ENCODE measurements at regions not wholly inside any gene's neighbourhood (a gene's known extent, or its start where the extent isn't known, plus 50 kb on each side); places are given as distances from the start of the nearest gene placed in this dataset.

DNA sequence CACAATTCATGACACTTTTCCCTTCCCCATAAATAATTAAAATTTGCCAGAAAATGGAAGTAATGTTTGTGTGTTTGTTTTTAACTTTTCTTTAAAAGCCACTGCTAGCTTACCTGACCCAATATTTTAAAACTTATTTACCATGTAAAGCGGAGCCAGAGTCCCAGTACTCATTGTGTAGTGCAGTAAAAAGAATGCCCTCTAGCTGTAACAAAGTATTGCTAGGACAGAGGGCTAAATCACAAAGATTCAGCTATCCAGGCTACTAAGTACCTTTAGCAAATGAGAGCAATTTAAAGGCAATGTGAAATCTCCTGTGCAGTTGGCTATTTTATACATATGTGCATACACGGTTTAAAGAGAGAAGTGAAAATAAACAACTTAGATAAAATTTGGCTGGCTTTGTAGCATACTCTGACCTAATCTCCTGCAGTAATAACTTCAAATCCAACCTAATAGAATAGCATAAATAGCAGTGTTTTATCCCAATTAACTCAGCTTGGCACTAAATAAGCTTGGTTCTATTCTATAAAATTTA, 997.4 kb upstream of the PIK3C3 start:
- ATAC-seq, result no peak

GRCh38 chr18:40956213-40956612, 998.8 kb upstream of the PIK3C3 start:
- no peak for ATAC-seq
- H3K4me1 ChIP-seq, result no peaks in the 10 kb centered on the region
- H3K27me3 ChIP-seq (ENCODE audit: low read depth), result no peaks in the 10 kb centered on the region
- no peaks in the 10 kb centered on the region for H3K36me3 ChIP-seq
- TF ChIP-seq, protein P1, sequence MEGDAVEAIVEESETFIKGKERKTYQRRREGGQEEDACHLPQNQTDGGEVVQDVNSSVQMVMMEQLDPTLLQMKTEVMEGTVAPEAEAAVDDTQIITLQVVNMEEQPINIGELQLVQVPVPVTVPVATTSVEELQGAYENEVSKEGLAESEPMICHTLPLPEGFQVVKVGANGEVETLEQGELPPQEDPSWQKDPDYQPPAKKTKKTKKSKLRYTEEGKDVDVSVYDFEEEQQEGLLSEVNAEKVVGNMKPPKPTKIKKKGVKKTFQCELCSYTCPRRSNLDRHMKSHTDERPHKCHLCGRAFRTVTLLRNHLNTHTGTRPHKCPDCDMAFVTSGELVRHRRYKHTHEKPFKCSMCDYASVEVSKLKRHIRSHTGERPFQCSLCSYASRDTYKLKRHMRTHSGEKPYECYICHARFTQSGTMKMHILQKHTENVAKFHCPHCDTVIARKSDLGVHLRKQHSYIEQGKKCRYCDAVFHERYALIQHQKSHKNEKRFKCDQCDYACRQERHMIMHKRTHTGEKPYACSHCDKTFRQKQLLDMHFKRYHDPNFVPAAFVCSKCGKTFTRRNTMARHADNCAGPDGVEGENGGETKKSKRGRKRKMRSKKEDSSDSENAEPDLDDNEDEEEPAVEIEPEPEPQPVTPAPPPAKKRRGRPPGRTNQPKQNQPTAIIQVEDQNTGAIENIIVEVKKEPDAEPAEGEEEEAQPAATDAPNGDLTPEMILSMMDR (IDR thresholded peaks at IDR 0.05), result no peak
- DNase-seq, result no peak
- no peaks in the 10 kb centered on the region for H3K9me3 ChIP-seq
- no peak overlapping the region for H3K27ac ChIP-seq
- no peak overlapping the region for H3K4me3 ChIP-seq
- intact Hi-C loops (cut with DNase I), result no loop called here

More for the DNA sequence above, 997.4 kb upstream of the PIK3C3 start:
- no peak for DNase-seq
- Histone ChIP-seq H3K4me1 (no peaks in the 10 kb centered on the region), H3K4me3 (no peak overlapping the region), H3K27ac (no peak overlapping the region), H3K36me3 (no peaks in the 10 kb centered on the region), H3K9me3 (no peaks in the 10 kb centered on the region), H3K27me3 (ENCODE audit: low read depth) (no peaks in the 10 kb centered on the region)
- intact Hi-C loops (cut with DNase I), result no loop called here
- TF ChIP-seq, protein P1 (IDR thresholded peaks at IDR 0.05), result no peak

DNA sequence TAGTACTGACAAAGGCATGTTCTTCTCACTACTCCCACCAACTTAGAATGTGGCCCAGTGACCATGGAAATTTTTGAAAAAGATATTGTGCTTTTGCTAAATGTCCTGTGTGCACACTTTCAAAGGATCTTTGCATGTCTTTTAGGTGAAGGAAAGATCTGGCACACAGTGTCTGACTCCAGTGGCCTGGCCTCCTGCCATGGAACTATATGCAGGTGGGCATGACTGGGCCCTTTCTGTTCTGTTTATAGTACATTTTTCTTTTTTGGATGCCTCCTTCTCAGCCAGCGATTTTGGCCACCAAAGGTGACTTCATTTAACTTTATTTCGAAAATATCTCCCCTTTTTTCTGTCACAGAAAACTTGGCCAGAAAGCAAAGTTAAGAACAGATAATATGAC, 999.7 kb upstream of the PIK3C3 start:
- no peaks in the 10 kb centered on the region for H3K4me1 ChIP-seq
- intact Hi-C loops (cut with DNase I), result no loop called here
- no peak for ATAC-seq

GRCh38 chr18:40949114-40949950, 1005.7 kb upstream of the PIK3C3 start:
- Histone ChIP-seq H3K4me3 (no peak overlapping the region), H3K9me3 (no peaks in the 10 kb centered on the region), H3K4me1 (no peaks in the 10 kb centered on the region), H3K27ac (no peak overlapping the region), H3K27me3 (ENCODE audit: low read depth) (no peaks in the 10 kb centered on the region), H3K36me3 (no peaks in the 10 kb centered on the region)
- TF ChIP-seq, protein P1 (IDR thresholded peaks at IDR 0.05), result no peak
- DNase-seq (no peak), ATAC-seq (no peak)
- intact Hi-C loops (cut with DNase I), result no loop called here

More for the DNA sequence above, 999.7 kb upstream of the PIK3C3 start:
- Histone ChIP-seq H3K4me3 (no peak overlapping the region), H3K27ac (no peak overlapping the region), H3K9me3 (no peaks in the 10 kb centered on the region), H3K27me3 (ENCODE audit: low read depth) (no peaks in the 10 kb centered on the region), H3K36me3 (no peaks in the 10 kb centered on the region)
- TF ChIP-seq, protein P1 (IDR thresholded peaks at IDR 0.05), result no peak
- DNase-seq, result no peak

- H3K27ac ChIP-seq, result no peak overlapping the region
- H3K9me3 ChIP-seq, result no peaks in the 10 kb centered on the region
- no peak for ATAC-seq
- DNase-seq, result no peak
- H3K27me3 ChIP-seq (ENCODE audit: low read depth), result no peaks in the 10 kb centered on the region
- H3K4me3 ChIP-seq, result no peak overlapping the region
- intact Hi-C loops (cut with DNase I), result no loop called here
- no peaks in the 10 kb centered on the region for H3K36me3 ChIP-seq
- H3K4me1 ChIP-seq, result no peaks in the 10 kb centered on the region
- TF ChIP-seq, protein P1 (IDR thresholded peaks at IDR 0.05), result no peak
These were observed 1010.5 kb upstream of the PIK3C3 start for GRCh38 chr18:40944576-40944975.
